Immature natural killer cell (primary cell): ENCODE measurements at regions not wholly inside any gene's neighbourhood (a gene's known extent, or its start where the extent isn't known, plus 50 kb on each side); places are given as distances from the start of the nearest gene placed in this dataset.

Experiments used
- DNase-seq, 3 donors: peaks; one replicate each; pipeline ENCODE4 v3.0.0; 2022; ENCODE audit warnings: mixed read lengths in 1 of 3
- H3K27ac Mint-ChIP-seq, 6 donors: one replicate each; pipeline ENCODE4 v1.8.0; 2020; ENCODE audit warnings: mixed read lengths in 6 of 6, mild to moderate bottlenecking in 5 of 6, inconsistent platforms in 4 of 6, moderate library complexity in 3 of 6
- H3K27me3 Mint-ChIP-seq, 3 donors: one replicate each; pipeline ENCODE4 v1.8.0; 2020 to 2021; ENCODE audit warnings: low read depth in 3 of 3, mild to moderate bottlenecking in 3 of 3, mixed read lengths in 3 of 3, moderate library complexity in 3 of 3, inconsistent platforms in 1 of 3
- H3K36me3 Mint-ChIP-seq, 3 donors: one replicate each; pipeline ENCODE4 v1.8.0; 2020; ENCODE audit warnings: mixed read lengths in 3 of 3, inconsistent platforms in 2 of 3, mild to moderate bottlenecking in 2 of 3
- H3K4me1 Mint-ChIP-seq, 2 donors: one replicate each; pipeline ENCODE4 v1.8.0; 2020; ENCODE audit warnings: inconsistent platforms in 2 of 2, mild to moderate bottlenecking in 2 of 2, mixed read lengths in 2 of 2, moderate library complexity in 1 of 2
- H3K4me3 Mint-ChIP-seq, 5 donors: one replicate each; pipeline ENCODE4 v1.8.0; 2020; ENCODE audit warnings: mild to moderate bottlenecking in 5 of 5, mixed read lengths in 5 of 5, inconsistent platforms in 3 of 5, moderate library complexity in 3 of 5
- H3K9me3 Mint-ChIP-seq, 6 donors: one replicate each; pipeline ENCODE4 v1.8.0; 2020; ENCODE audit warnings: mild to moderate bottlenecking in 6 of 6, mixed read lengths in 6 of 6, inconsistent platforms in 4 of 6, moderate library complexity in 3 of 6

- Mint-ChIP-seq H3K4me3 (no peak overlapping the region), H3K9me3 (no peaks in the 10 kb centered on the region), H3K27me3 (peaks cover 4 to 5% (median 5%) of the 10 kb centered on the region in 3 donors), H3K4me1 (no peaks in the 10 kb centered on the region), H3K36me3 (peaks cover 0 to 2% (median 0%) of the 10 kb centered on the region in 3 donors), H3K27ac (no peak overlapping the region)
- no peak for DNase-seq
Observed at GRCh38 chr20:18921291-18921690, 107.7 kb downstream of the SCP2D1 start.

- Mint-ChIP-seq H3K4me3 (no peak overlapping the region), H3K4me1 (no peaks in the 10 kb centered on the region)
Observed at GRCh38 chr20:18922251-18922650, 108.7 kb downstream of the SCP2D1 start.

GRCh38 chr20:18922898-18923297 lies 109.3 kb downstream of the SCP2D1 start:
- Mint-ChIP-seq H3K4me1 (no peaks in the 10 kb centered on the region), H3K9me3 (no peaks in the 10 kb centered on the region), H3K4me3 (no peak overlapping the region), H3K27ac (no peak overlapping the region), H3K27me3 (peaks cover 4 to 5% (median 4%) of the 10 kb centered on the region in 3 donors), H3K36me3 (peaks cover 0 to 2% (median 0%) of the 10 kb centered on the region in 3 donors)
- no peak for DNase-seq

More at GRCh38 chr20:18922251-18922650, 108.7 kb downstream of the SCP2D1 start:
- Mint-ChIP-seq H3K27me3 (peaks cover 4 to 5% (median 4%) of the 10 kb centered on the region in 3 donors), H3K36me3 (peaks cover 0 to 2% (median 0%) of the 10 kb centered on the region in 3 donors), H3K27ac (no peak overlapping the region), H3K9me3 (no peaks in the 10 kb centered on the region)
- DNase-seq: no peak

GRCh38 chr20:18926965-18927364 lies 113.4 kb downstream of the SCP2D1 start:
- Mint-ChIP-seq H3K27ac (no peak overlapping the region), H3K4me1 (no peaks in the 10 kb centered on the region), H3K9me3 (no peaks in the 10 kb centered on the region), H3K36me3 (no peaks in the 10 kb centered on the region), H3K4me3 (no peak overlapping the region), H3K27me3 (peaks cover 2 to 7% (median 4%) of the 10 kb centered on the region in 3 donors)
- no peak for DNase-seq

- Mint-ChIP-seq H3K4me1 (no peaks in the 10 kb centered on the region), H3K27me3 (peaks cover 4 to 7% (median 5%) of the 10 kb centered on the region in 3 donors), H3K36me3 (no peaks in the 10 kb centered on the region), H3K4me3 (no peak overlapping the region), H3K9me3 (no peaks in the 10 kb centered on the region), H3K27ac (no peak overlapping the region)
- no peak for DNase-seq
Observed at GRCh38 chr20:18928626-18929025, 115.0 kb downstream of the SCP2D1 start.

GRCh38 chr20:18929800-18930199 lies 116.2 kb downstream of the SCP2D1 start:
- DNase-seq: no peak

GRCh38 chr20:18943542-18943941 lies 130.0 kb downstream of the SCP2D1 start:
- no peak overlapping the region for H3K27ac Mint-ChIP-seq
- H3K36me3 Mint-ChIP-seq: no peaks in the 10 kb centered on the region
- H3K9me3 Mint-ChIP-seq: peaks cover 0 to 10% (median 0%) of the 10 kb centered on the region in 6 donors
- no peak for DNase-seq
- H3K4me3 Mint-ChIP-seq: no peak overlapping the region
- peaks cover 3 to 14% (median 6%) of the 10 kb centered on the region in 3 donors for H3K27me3 Mint-ChIP-seq
- no peaks in the 10 kb centered on the region for H3K4me1 Mint-ChIP-seq

More at GRCh38 chr20:18929800-18930199, 116.2 kb downstream of the SCP2D1 start:
- H3K27me3 Mint-ChIP-seq: peaks cover 0 to 4% (median 4%) of the 10 kb centered on the region in 3 donors
- H3K4me3 Mint-ChIP-seq: no peak overlapping the region
- no peaks in the 10 kb centered on the region for H3K9me3 Mint-ChIP-seq
- no peak overlapping the region for H3K27ac Mint-ChIP-seq
- no peaks in the 10 kb centered on the region for H3K4me1 Mint-ChIP-seq
- H3K36me3 Mint-ChIP-seq: no peaks in the 10 kb centered on the region

GRCh38 chr20:18956890-18957289 lies 143.3 kb downstream of the SCP2D1 start:
- Mint-ChIP-seq H3K4me3 (no peak overlapping the region), H3K27me3 (peaks cover 0 to 5% (median 2%) of the 10 kb centered on the region in 3 donors), H3K9me3 (peaks cover 0 to 6% (median 0%) of the 10 kb centered on the region in 6 donors), H3K36me3 (no peaks in the 10 kb centered on the region), H3K27ac (no peak overlapping the region), H3K4me1 (no peaks in the 10 kb centered on the region)
- DNase-seq: no peak

- Mint-ChIP-seq H3K4me3 (no peak overlapping the region), H3K36me3 (no peaks in the 10 kb centered on the region), H3K27me3 (peaks cover 2 to 5% (median 4%) of the 10 kb centered on the region in 3 donors), H3K9me3 (peaks cover 0 to 6% (median 0%) of the 10 kb centered on the region in 6 donors), H3K4me1 (no peaks in the 10 kb centered on the region), H3K27ac (no peak overlapping the region)
- no peak for DNase-seq
Observed at GRCh38 chr20:18957328-18957727, 143.7 kb downstream of the SCP2D1 start.

GRCh38 chr20:18971121-18971520 lies 157.5 kb downstream of the SCP2D1 start:
- Mint-ChIP-seq H3K9me3 (peaks cover 0 to under 1% (median 0%) of the 10 kb centered on the region in 6 donors), H3K27ac (no peak overlapping the region), H3K4me1 (no peaks in the 10 kb centered on the region), H3K36me3 (no peaks in the 10 kb centered on the region), H3K4me3 (no peak overlapping the region), H3K27me3 (peaks cover 0 to 8% (median 0%) of the 10 kb centered on the region in 3 donors)
- no peak for DNase-seq

- no peak overlapping the region for H3K27ac Mint-ChIP-seq
- no peak for DNase-seq
- H3K36me3 Mint-ChIP-seq: no peaks in the 10 kb centered on the region
- no peaks in the 10 kb centered on the region for H3K4me1 Mint-ChIP-seq
- H3K9me3 Mint-ChIP-seq: no peaks in the 10 kb centered on the region
- no peak overlapping the region for H3K4me3 Mint-ChIP-seq
- H3K27me3 Mint-ChIP-seq: peaks cover 0 to 5% (median 0%) of the 10 kb centered on the region in 3 donors
Observed at GRCh38 chr20:18971574-18971973, 158.0 kb downstream of the SCP2D1 start.

GRCh38 chr20:18972251-18972876 lies 158.8 kb downstream of the SCP2D1 start:
- Mint-ChIP-seq H3K9me3 (no peaks in the 10 kb centered on the region), H3K27me3 (peaks cover 0 to 7% (median 0%) of the 10 kb centered on the region in 3 donors), H3K27ac (no peak overlapping the region), H3K36me3 (no peaks in the 10 kb centered on the region), H3K4me1 (no peaks in the 10 kb centered on the region), H3K4me3 (no peak overlapping the region)
- DNase-seq: no peak

GRCh38 chr20:18973529-18974173 lies 160.1 kb downstream of the SCP2D1 start:
- DNase-seq: no peak
- peaks cover 0 to 6% (median 0%) of the 10 kb centered on the region in 3 donors for H3K27me3 Mint-ChIP-seq
- no peaks in the 10 kb centered on the region for H3K36me3 Mint-ChIP-seq
- peaks cover 0 to 2% (median 0%) of the 10 kb centered on the region in 6 donors for H3K9me3 Mint-ChIP-seq
- no peak overlapping the region for H3K27ac Mint-ChIP-seq
- no peak overlapping the region for H3K4me3 Mint-ChIP-seq
- H3K4me1 Mint-ChIP-seq: no peaks in the 10 kb centered on the region

GRCh38 chr20:18974660-18975059 lies 161.1 kb downstream of the SCP2D1 start:
- Mint-ChIP-seq H3K9me3 (peaks cover 0 to 2% (median 0%) of the 10 kb centered on the region in 6 donors), H3K27ac (no peak overlapping the region), H3K4me1 (no peaks in the 10 kb centered on the region), H3K36me3 (no peaks in the 10 kb centered on the region), H3K27me3 (peaks cover 0 to 6% (median 0%) of the 10 kb centered on the region in 3 donors), H3K4me3 (no peak overlapping the region)
- no peak for DNase-seq
